HEK293 (cell line): ENCODE measurements at regions not wholly inside any gene's neighbourhood (a gene's known extent, or its start where the extent isn't known, plus 50 kb on each side); places are given as distances from the start of the nearest gene placed in this dataset.

Source experiments
- CTCF ChIP-seq: fragments of 450-650 bp; formaldehyde crosslinking; IDR thresholded peaks from 2 replicates; pipeline ENCODE4 v1.5.1; 2016; ENCODE audit warnings: missing biosample characterization, missing genetic modification characterization
- PRDM1 ChIP-seq: fragments of 450-650 bp; formaldehyde crosslinking; IDR thresholded peaks from 2 replicates; pipeline ENCODE4; 2016; ENCODE audit warnings: missing biosample characterization, missing genetic modification characterization
- SALL2 ChIP-seq: fragments of 450-650 bp; formaldehyde crosslinking; IDR thresholded peaks from 2 replicates; pipeline ENCODE4 v1.5.0; 2017; ENCODE audit warnings: missing biosample characterization, mild to moderate bottlenecking, missing genetic modification characterization, borderline replicate concordance
- ZNF114 ChIP-seq: fragments of 450-650 bp; formaldehyde crosslinking; IDR thresholded peaks from 2 replicates; pipeline ENCODE4 v1.5.0; 2017; ENCODE audit warnings: missing biosample characterization, missing genetic modification characterization
- ZNF155 ChIP-seq: fragments of 450-650 bp; formaldehyde crosslinking; IDR thresholded peaks from 2 replicates; pipeline ENCODE4 v1.5.1; 2016; ENCODE audit warnings: missing biosample characterization, missing genetic modification characterization
- ZNF707 ChIP-seq: fragments of 450-650 bp; formaldehyde crosslinking; IDR thresholded peaks from 2 replicates; pipeline ENCODE4 v1.5.1; 2016; ENCODE audit warnings: missing biosample characterization, missing genetic modification characterization

- no peak for TF ChIP-seq CTCF (tag by site-specific recombination)
- TF ChIP-seq SALL2 (tag by site-specific recombination): no peak
- no peak for TF ChIP-seq ZNF707 (tag by site-specific recombination)
- no peak for TF ChIP-seq PRDM1 (tag by site-specific recombination)
- no peak for TF ChIP-seq ZNF114 (tag by site-specific recombination)
- no peak for TF ChIP-seq ZNF155 (tag by site-specific recombination)
These were observed 82.1 kb upstream of the IFNE start for GRCh38 chr9:21564175-21564574.
